MM.1S (cell line): ENCODE measurements at regions not wholly inside any gene's neighbourhood (a gene's known extent, or its start where the extent isn't known, plus 50 kb on each side); places are given as distances from the start of the nearest gene placed in this dataset.
"Not testable (repeated sequence)": the region's sequence is repeated elsewhere in the genome, so short reads cannot be mapped to it uniquely, and the experiment has no call there.

Source experiments
- DNase-seq: peaks from one replicate; pipeline ENCODE4 v3.0.0-alpha.2; 2015
- H2AFZ ChIP-seq: fragments of 300-600 bp; sonication (generic); 2 replicates; pipeline ENCODE4 v1.6.0; 2016; ENCODE audit warnings: antibody characterized with exemption, low read length
- H3F3A ChIP-seq: fragments of 300-600 bp; sonication (generic); 2 replicates; pipeline ENCODE4 v1.6.1; 2016; ENCODE audit warnings: mild to moderate bottlenecking, antibody characterized with exemption, low read length, moderate library complexity, mixed read lengths; ENCODE audit not compliant: insufficient read depth
- H3K27ac ChIP-seq: fragments of 300-600 bp; sonication (generic); 2 replicates; pipeline ENCODE4 v1.5.1; 2016; ENCODE audit warnings: mild to moderate bottlenecking, low read length
- H3K27me3 ChIP-seq: fragments of 300-600 bp; sonication (generic); replicated peaks from 2 replicates; pipeline ENCODE4 v1.6.0; 2016; ENCODE audit warnings: low read length; ENCODE audit not compliant: insufficient read depth
- H3K36me3 ChIP-seq: fragments of 300-600 bp; sonication (generic); replicated peaks from 2 replicates; pipeline ENCODE4 v1.6.1; 2016; ENCODE audit warnings: mild to moderate bottlenecking, low read length, mixed read lengths; ENCODE audit not compliant: insufficient read depth
- H3K4me1 ChIP-seq: fragments of 300-600 bp; sonication (generic); 2 replicates; pipeline ENCODE4 v1.6.1; 2016; ENCODE audit warnings: low read length, mixed read lengths
- H3K4me2 ChIP-seq: fragments of 300-600 bp; sonication (generic); 2 replicates; pipeline ENCODE4 v1.6.0; 2016; ENCODE audit warnings: low read depth, low read length
- H3K4me3 ChIP-seq: fragments of 300-600 bp; sonication (generic); 2 replicates; pipeline ENCODE4 v1.5.1; 2016; ENCODE audit warnings: low read length, mixed read lengths
- H3K79me2 ChIP-seq: fragments of 300-600 bp; sonication (generic); 2 replicates; pipeline ENCODE4 v1.6.1; 2016; ENCODE audit warnings: mixed run types, low read length, mixed read lengths
- H3K9ac ChIP-seq: fragments of 300-600 bp; sonication (generic); 2 replicates; pipeline ENCODE4 v1.6.1; 2016; ENCODE audit warnings: low read length, mixed read lengths
- H3K9me2 ChIP-seq: fragments of 300-600 bp; sonication (generic); replicated peaks from 2 replicates; pipeline ENCODE4 v1.6.1; 2016; ENCODE audit warnings: mild to moderate bottlenecking, low read length, mixed read lengths; ENCODE audit not compliant: insufficient read depth
- H3K9me3 ChIP-seq: fragments of 300-600 bp; sonication (generic); replicated peaks from 2 replicates; pipeline ENCODE4 v1.6.1; 2016; ENCODE audit warnings: mild to moderate bottlenecking, low read length, mixed read lengths; ENCODE audit not compliant: insufficient read depth
- H4K20me1 ChIP-seq: fragments of 300-600 bp; sonication (generic); 2 replicates; pipeline ENCODE4 v1.6.1; 2016; ENCODE audit warnings: mild to moderate bottlenecking, low read length, moderate library complexity, mixed read lengths; ENCODE audit not compliant: insufficient read depth
- EZH2 ChIP-seq: fragments of 300-600 bp; sonication (generic); optimal IDR thresholded peaks from 2 replicates; pipeline ENCODE3; 2017; ENCODE audit warnings: low read depth, mild to moderate bottlenecking, antibody characterized with exemption, low read length, mixed read lengths
- EZH2phosphoT487 ChIP-seq: fragments of 300-600 bp; sonication (generic); IDR thresholded peaks from 2 replicates; pipeline ENCODE4 v1.6.1; 2018; ENCODE audit warnings: antibody characterized with exemption, low read length
- TF ChIP-seq, protein P1 (sequence below): fragments of 300-600 bp; sonication (generic); IDR thresholded peaks from 2 replicates; pipeline ENCODE4 v1.5.1; 2016; ENCODE audit warnings: antibody characterized with exemption, low read length, mixed read lengths

DNA sequence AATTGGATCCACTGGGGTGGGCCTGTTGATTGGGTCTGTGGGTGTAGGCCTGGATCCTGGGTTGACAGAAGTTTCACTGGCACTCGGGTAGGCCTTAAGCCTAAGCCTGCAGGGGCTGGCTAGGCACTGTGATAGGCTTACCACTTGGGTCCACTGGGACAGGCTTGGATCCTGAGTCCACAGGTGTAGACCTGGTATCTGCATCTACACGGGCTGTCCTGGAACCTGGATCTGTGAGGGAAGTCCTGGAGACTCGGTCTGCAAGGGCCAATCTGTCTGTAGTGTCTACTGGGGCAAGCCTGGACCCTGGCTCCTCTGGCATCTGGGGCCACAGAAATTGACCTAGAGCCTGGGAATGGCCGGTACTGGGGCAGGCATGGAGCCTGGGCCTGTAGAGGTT, 219.0 kb upstream of the NRG3 start:
- Histone ChIP-seq H2AFZ (no peak overlapping the region), H3K36me3 (no peaks in the 10 kb centered on the region), H3K27me3 (no peaks in the 10 kb centered on the region), H3K4me2 (no peak overlapping the region), H3K9ac (no peak overlapping the region), H3K9me2 (no peaks in the 10 kb centered on the region), H3K9me3 (no peaks in the 10 kb centered on the region), H4K20me1 (no peaks in the 10 kb centered on the region), H3K27ac (no peak overlapping the region), H3K4me1 (no peaks in the 10 kb centered on the region), H3F3A (no peaks in the 10 kb centered on the region), H3K4me3 (no peak overlapping the region), H3K79me2 (no peaks in the 10 kb centered on the region)
- no peak for DNase-seq
- TF ChIP-seq, protein P1, sequence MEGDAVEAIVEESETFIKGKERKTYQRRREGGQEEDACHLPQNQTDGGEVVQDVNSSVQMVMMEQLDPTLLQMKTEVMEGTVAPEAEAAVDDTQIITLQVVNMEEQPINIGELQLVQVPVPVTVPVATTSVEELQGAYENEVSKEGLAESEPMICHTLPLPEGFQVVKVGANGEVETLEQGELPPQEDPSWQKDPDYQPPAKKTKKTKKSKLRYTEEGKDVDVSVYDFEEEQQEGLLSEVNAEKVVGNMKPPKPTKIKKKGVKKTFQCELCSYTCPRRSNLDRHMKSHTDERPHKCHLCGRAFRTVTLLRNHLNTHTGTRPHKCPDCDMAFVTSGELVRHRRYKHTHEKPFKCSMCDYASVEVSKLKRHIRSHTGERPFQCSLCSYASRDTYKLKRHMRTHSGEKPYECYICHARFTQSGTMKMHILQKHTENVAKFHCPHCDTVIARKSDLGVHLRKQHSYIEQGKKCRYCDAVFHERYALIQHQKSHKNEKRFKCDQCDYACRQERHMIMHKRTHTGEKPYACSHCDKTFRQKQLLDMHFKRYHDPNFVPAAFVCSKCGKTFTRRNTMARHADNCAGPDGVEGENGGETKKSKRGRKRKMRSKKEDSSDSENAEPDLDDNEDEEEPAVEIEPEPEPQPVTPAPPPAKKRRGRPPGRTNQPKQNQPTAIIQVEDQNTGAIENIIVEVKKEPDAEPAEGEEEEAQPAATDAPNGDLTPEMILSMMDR, result no peak
- TF ChIP-seq EZH2phosphoT487 (no peak), EZH2 (no peak)

DNA sequence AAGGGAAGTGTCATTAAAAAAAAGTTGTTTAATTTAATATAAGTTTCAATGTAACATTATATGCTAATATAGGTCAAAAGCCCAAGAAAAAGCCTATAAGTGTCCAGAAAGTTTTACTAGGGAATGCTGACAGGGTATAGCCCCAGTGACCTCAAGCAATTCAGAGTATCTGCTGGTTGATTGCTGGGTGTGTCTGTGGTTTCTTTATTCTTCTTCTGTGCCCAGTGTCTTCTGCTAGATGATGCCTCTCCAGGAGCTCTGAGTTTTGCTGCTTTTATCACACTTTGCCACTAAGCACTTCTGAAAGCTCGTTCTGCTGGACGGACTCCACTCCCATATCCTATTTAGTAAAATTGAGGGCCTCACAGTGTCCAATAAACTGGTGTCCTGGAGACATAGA, 212.2 kb upstream of the NRG3 start:
- Histone ChIP-seq H3K79me2 (no peaks in the 10 kb centered on the region), H3K27ac (peak overlapping the region; percentile 39; the same call in 1 of the 2 replicates), H3K4me1 (peaks cover 30% of the 10 kb centered on the region), H3F3A (peaks cover 14% of the 10 kb centered on the region), H3K9me3 (no peaks in the 10 kb centered on the region), H3K27me3 (no peaks in the 10 kb centered on the region), H3K4me3 (peak overlapping the region; percentile 8; the same call in 1 of the 2 replicates), H3K4me2 (peak overlapping the region; percentile 51), H3K9me2 (no peaks in the 10 kb centered on the region), H3K9ac (no peak overlapping the region), H4K20me1 (no peaks in the 10 kb centered on the region), H3K36me3 (no peaks in the 10 kb centered on the region), H2AFZ (peak overlapping the region; percentile 41)
- TF ChIP-seq EZH2 (no peak), EZH2phosphoT487 (no peak)
- TF ChIP-seq, protein P1, result no peak
- peak; percentile 69 for DNase-seq

DNA sequence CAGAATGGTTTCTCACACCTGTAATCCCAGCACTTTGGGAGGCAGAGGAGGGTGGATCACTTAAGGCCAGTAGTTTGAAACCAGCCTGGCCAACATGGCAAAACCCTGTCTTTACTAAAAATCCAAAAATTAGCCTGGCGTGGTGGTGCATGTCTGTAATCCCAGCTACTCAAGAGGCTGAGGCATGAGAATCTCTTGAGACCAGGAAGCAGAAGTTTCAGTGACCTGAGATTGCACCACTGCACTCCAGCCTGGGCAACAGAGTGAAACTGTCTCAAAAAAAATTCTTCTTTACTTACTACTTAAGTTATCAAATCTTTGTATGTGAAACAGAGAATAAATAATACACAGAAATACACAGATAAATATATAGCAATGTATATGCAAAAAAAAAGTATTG, 210.2 kb upstream of the NRG3 start:
- not testable (repeated sequence) for H3K79me2 ChIP-seq, H3K9me2 ChIP-seq, H2AFZ ChIP-seq, H3K9ac ChIP-seq, H3K27ac ChIP-seq, H3K9me3 ChIP-seq, H3K4me2 ChIP-seq, H3K36me3 ChIP-seq, H4K20me1 ChIP-seq, H3K27me3 ChIP-seq, H3K4me3 ChIP-seq
- H3F3A ChIP-seq, result peaks cover 14% of the 10 kb centered on the region
- H3K4me1 ChIP-seq, result peaks cover 30% of the 10 kb centered on the region
- peak; percentile 30 for DNase-seq

DNA sequence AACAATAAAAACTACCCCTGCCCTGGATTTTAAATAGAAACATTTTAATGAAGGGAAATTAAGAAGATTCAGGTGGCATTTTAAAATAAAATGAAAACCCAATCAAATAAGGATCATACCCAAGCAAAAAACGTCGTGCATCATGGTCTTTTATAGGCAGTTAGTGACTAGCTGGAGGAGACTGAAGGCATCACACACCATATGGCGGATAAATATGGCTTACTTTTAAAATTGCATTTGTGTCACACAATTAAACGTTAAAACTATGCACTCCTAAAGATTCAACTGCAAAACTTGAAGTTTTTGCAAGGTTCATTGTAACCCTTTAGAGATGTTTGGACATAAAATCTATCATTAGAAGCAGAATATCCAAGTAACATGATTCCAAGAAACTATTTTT, 200.1 kb upstream of the NRG3 start:
- no peak overlapping the region for H3K4me2 ChIP-seq
- peaks cover 4% of the 10 kb centered on the region; the same call in 1 of the 2 replicates for H3F3A ChIP-seq
- peaks cover 19% of the 10 kb centered on the region for H3K4me1 ChIP-seq
- H3K27ac ChIP-seq, result no peak overlapping the region
- TF ChIP-seq EZH2phosphoT487 (no peak), EZH2 (no peak)
- TF ChIP-seq, protein P1, result no peak
- H3K9me2 ChIP-seq, result no peaks in the 10 kb centered on the region
- H3K9ac ChIP-seq, result no peak overlapping the region
- no peaks in the 10 kb centered on the region for H3K79me2 ChIP-seq
- no peak overlapping the region for H2AFZ ChIP-seq
- H3K36me3 ChIP-seq, result no peaks in the 10 kb centered on the region
- no peaks in the 10 kb centered on the region for H3K27me3 ChIP-seq
- no peak for DNase-seq
- H3K4me3 ChIP-seq, result no peak overlapping the region
- H3K9me3 ChIP-seq, result no peaks in the 10 kb centered on the region
- H4K20me1 ChIP-seq, result no peaks in the 10 kb centered on the region
